Endothelial cell of umbilical vein (primary cell): ENCODE measurements at regions not wholly inside any gene's neighbourhood (a gene's known extent, or its start where the extent isn't known, plus 50 kb on each side); places are given as distances from the start of the nearest gene placed in this dataset.

Experiments used
- BruUV-seq: library from RNA; stranded (reverse); fragments of 400-500 nt; replicated peaks from 2 replicates; lab custom pipeline; 2021; lab: Mats Ljungman, UMichigan
- CTCF ChIA-PET: fragments of 300-600, 350-600 bp; sonication (Branson Sonifier 250); formaldehyde crosslinking; loops from one replicate; lab custom pipeline; 2021; ENCODE audit warnings: antibody characterized with exemption, inconsistent platforms; lab: Charles Lee
- POLR2A ChIA-PET: fragments of 300-600, 350-600 bp; sonication (Branson Sonifier 250); formaldehyde crosslinking; loops from one replicate; lab custom pipeline; 2021; ENCODE audit warnings: antibody characterized with exemption, inconsistent platforms; lab: Charles Lee
- DNase-seq: peaks from one replicate; pipeline ENCODE4 v3.0.0-alpha.2; 2011; ENCODE audit warnings: low read depth, low spot score
- FAIRE-seq: peaks from 2 replicates; lab custom pipeline; 2011; peaks lifted over from hg19 to GRCh38; lab: Jason Lieb, UNC
- H2AFZ ChIP-seq: 2 replicates; pipeline ENCODE4 v1.6.0; 2012; ENCODE audit warnings: low read depth, low read length, control low read depth, inconsistent platforms
- H3K27ac ChIP-seq: 2 replicates; pipeline ENCODE4 v1.5.1; 2011; ENCODE audit warnings: low read depth, mild to moderate bottlenecking, control low read depth, low read length, moderate library complexity; ENCODE audit not compliant: insufficient read depth
- H3K27me3 ChIP-seq, 2 experiments: 2 replicates each; pipeline versions ENCODE4 v1.6.0 to v1.6.1; 2011; ENCODE audit warnings: low read length in 2 of 2, mixed read lengths in 1 of 2; ENCODE audit not compliant: control insufficient read depth in 2 of 2, insufficient read depth in 2 of 2
- H3K36me3 ChIP-seq, 2 experiments: 2 replicates in 1 of 2; 3 replicates in 1 of 2; pipeline ENCODE4 v1.5.1; 2011; ENCODE audit warnings: low read length in 2 of 2, mild to moderate bottlenecking in 1 of 2, moderate library complexity in 1 of 2; ENCODE audit not compliant: control insufficient read depth in 2 of 2, insufficient read depth in 2 of 2; ENCODE audit errors: extremely low read depth in 1 of 2
- H3K4me1 ChIP-seq: 3 replicates; pipeline ENCODE4 v1.5.1; 2011; ENCODE audit warnings: mild to moderate bottlenecking, low read length; ENCODE audit not compliant: control insufficient read depth, insufficient read depth; ENCODE audit errors: extremely low read depth
- H3K4me2 ChIP-seq: 2 replicates; pipeline ENCODE4 v1.6.1; 2011; ENCODE audit warnings: low read length, control low read depth, mixed read lengths; ENCODE audit not compliant: insufficient read depth
- H3K4me3 ChIP-seq, 3 experiments: fragments of 200-600 bp in 1 of 3; sonication (generic), shearing (Covaris generic) in 1 of 3; replicated peaks in 1 of 3; 2 replicates each; pipeline ENCODE4 v1.5.1; 2011 to 2016; ENCODE audit warnings: control low read depth in 3 of 3, low read length in 3 of 3, mild to moderate bottlenecking in 2 of 3, inconsistent platforms in 1 of 3, low read depth in 1 of 3, moderate library complexity in 1 of 3; ENCODE audit not compliant: insufficient read depth in 1 of 3
- H3K79me2 ChIP-seq: 2 replicates; pipeline ENCODE4 v1.6.0; 2012; ENCODE audit warnings: low read length, inconsistent platforms; ENCODE audit not compliant: control insufficient read depth, insufficient read depth
- H3K9ac ChIP-seq: replicated peaks from 2 replicates; pipeline ENCODE3; 2011; ENCODE audit warnings: low read length, control low read depth; ENCODE audit not compliant: insufficient read depth; ENCODE audit errors: extremely low read depth
- H3K9me1 ChIP-seq: replicated peaks from 3 replicates; pipeline ENCODE4 v1.6.0; 2011; ENCODE audit warnings: mild to moderate bottlenecking, low read length; ENCODE audit not compliant: control insufficient read depth, insufficient read depth; ENCODE audit errors: extremely low read depth
- H3K9me3 ChIP-seq: replicated peaks from 2 replicates; pipeline ENCODE4 v1.5.1; 2012; ENCODE audit warnings: low read length, inconsistent platforms; ENCODE audit not compliant: control insufficient read depth, insufficient read depth
- H4K20me1 ChIP-seq: replicated peaks from 2 replicates; pipeline ENCODE3; 2011; ENCODE audit warnings: mild to moderate bottlenecking, low read length; ENCODE audit not compliant: control insufficient read depth, insufficient read depth; ENCODE audit errors: extremely low read depth
- CTCF ChIP-seq, 2 donors: IDR thresholded peaks; 1 replicate in 1 of 2; 2 replicates in 1 of 2; pipeline ENCODE4 v1.5.1; 2011; ENCODE audit warnings: low read length in 2 of 2, mild to moderate bottlenecking in 2 of 2, moderate library complexity in 2 of 2, control low read depth in 1 of 2, inconsistent platforms in 1 of 2, low read depth in 1 of 2; ENCODE audit not compliant: insufficient read depth in 1 of 2; ENCODE audit errors: extremely low read depth in 1 of 2
- EZH2 ChIP-seq: IDR thresholded peaks from 2 replicates; pipeline ENCODE4 v1.6.1; 2012; ENCODE audit warnings: borderline replicate concordance, low read depth, mild to moderate bottlenecking, moderate library complexity, low read length, inconsistent platforms; ENCODE audit not compliant: severe bottlenecking
- FOS ChIP-seq: IDR thresholded peaks from 2 replicates; pipeline ENCODE4 v1.6.1; 2011; ENCODE audit warnings: mild to moderate bottlenecking, low read length, moderate library complexity, borderline replicate concordance; ENCODE audit not compliant: insufficient read depth
- GATA2 ChIP-seq: IDR thresholded peaks from 2 replicates; pipeline ENCODE4 v1.7.0; 2011; ENCODE audit warnings: low read depth, mild to moderate bottlenecking, moderate library complexity, mixed read lengths, low read length; ENCODE audit not compliant: insufficient read length, insufficient read depth
- JUN ChIP-seq: IDR thresholded peaks from 2 replicates; pipeline ENCODE4 v1.6.1; 2011; ENCODE audit warnings: borderline replicate concordance, low read depth; ENCODE audit not compliant: insufficient read length, insufficient read depth
- MYC ChIP-seq: IDR thresholded peaks from one replicate; pipeline ENCODE4 v1.6.1; 2011; ENCODE audit warnings: mild to moderate bottlenecking, low read depth, low read length
- POLR2A ChIP-seq: IDR thresholded peaks from 2 replicates; pipeline ENCODE4 v1.6.1; 2012; ENCODE audit warnings: low read depth, mild to moderate bottlenecking, control low read depth, low read length
- POLR2AphosphoS5 ChIP-seq: IDR thresholded peaks from 2 replicates; pipeline ENCODE4 v1.6.1; 2012; ENCODE audit warnings: low read depth, mild to moderate bottlenecking, control low read depth, low read length, moderate library complexity; ENCODE audit not compliant: insufficient read depth
- dilution Hi-C: fragments of 300-500 bp; cut with MboI; formaldehyde crosslinking; loops from one replicate; pipeline ENCODE4 v1.15.0; 2019; ENCODE audit warnings: low sequenced_read_pairs; ENCODE audit not compliant: extremely low pct_ligation_motif_present
- intact Hi-C: fragments of 100-400 bp; cut with micrococcal nuclease; formaldehyde crosslinking; loops from one replicate; pipeline ENCODE4 v1.10.0; 2022

- FAIRE-seq (no peak), DNase-seq (no peak)
- ChIA-PET POLR2A (no interaction called here), CTCF (interaction anchor here (1.1 kb wide), 1 partner anchor 31 kb away, joined by 3 read pairs; no protein-coding TSS in a partner anchor)
- BruUV-seq = no TSS peak
- H3K9ac ChIP-seq = no peak overlapping the region
- H3K9me1 ChIP-seq = no peaks in the 10 kb centered on the region
- intact Hi-C loops (loop anchor here (5.0 to 10.0 kb wide), 2 partner anchors 162 to 220 kb away; partner anchors contain the start of gene CASQ2), dilution Hi-C loops (no loop called here)
- peaks cover 0 to 2% of the 10 kb centered on the region in 2 experiments for H3K27me3 ChIP-seq
- no peaks in the 10 kb centered on the region for H3K79me2 ChIP-seq
- H3K4me2 ChIP-seq = no peak overlapping the region
- no peak overlapping the region for H2AFZ ChIP-seq
- no peaks in the 10 kb centered on the region for H3K36me3 ChIP-seq
- H4K20me1 ChIP-seq = no peaks in the 10 kb centered on the region
- TF ChIP-seq MYC (no peak), POLR2AphosphoS5 (no peak), CTCF (IDR thresholded peaks at IDR 0.05; ENCODE audit: extremely low read depth in 1 of 2, insufficient read depth in 1 of 2, low read depth in 1 of 2, low read length in 2 of 2) (no peak), JUN (no peak), EZH2 (no peak), POLR2A (no peak), FOS (no peak), GATA2 (no peak)
- no peak overlapping the region for H3K4me3 ChIP-seq
- no peak overlapping the region for H3K27ac ChIP-seq
- H3K4me1 ChIP-seq = peaks cover 6% of the 10 kb centered on the region
- no peaks in the 10 kb centered on the region for H3K9me3 ChIP-seq
Measured at GRCh38 chr1:115545096-115545720, 96.6 kb upstream of the VANGL1 start.
